Bronchial epithelial cell (primary cell): ENCODE measurements at regions not wholly inside any gene's neighbourhood (a gene's known extent, or its start where the extent isn't known, plus 50 kb on each side); places are given as distances from the start of the nearest gene placed in this dataset.

Experiments
- DNase-seq: peaks from one replicate; pipeline ENCODE4 v3.0.0-alpha.2; 2010; ENCODE audit warnings: low read depth
- FAIRE-seq: peaks from 2 replicates; lab custom pipeline; 2011; peaks lifted over from hg19 to GRCh38; lab: Jason Lieb, UNC
- H3K27me3 ChIP-seq: 2 replicates; pipeline ENCODE4 v1.5.1; 2011; ENCODE audit warnings: low read length; ENCODE audit not compliant: control insufficient read depth, insufficient read depth
- H3K36me3 ChIP-seq: 2 replicates; pipeline ENCODE4 v1.5.1; 2011; ENCODE audit warnings: low read length; ENCODE audit not compliant: control insufficient read depth, insufficient read depth
- H3K4me3 ChIP-seq: 2 replicates; pipeline ENCODE4 v1.5.1; 2011; ENCODE audit warnings: mild to moderate bottlenecking, low read depth, low read length, control low read depth
- CTCF ChIP-seq: IDR thresholded peaks from 2 replicates; pipeline ENCODE4 v1.5.1; 2011; ENCODE audit warnings: mild to moderate bottlenecking, moderate library complexity, low read length, control low read depth, inconsistent platforms; ENCODE audit not compliant: insufficient read depth, severe bottlenecking

- Histone ChIP-seq H3K27me3 (no peaks in the 10 kb centered on the region), H3K36me3 (no peaks in the 10 kb centered on the region), H3K4me3 (no peak overlapping the region)
- no peak for TF ChIP-seq CTCF
- peak; percentile 61 for DNase-seq
- no peak for FAIRE-seq
Observed at GRCh38 chr9:86754581-86755560, 192.4 kb downstream of the GAS1 start.

- Histone ChIP-seq H3K4me3 (no peak overlapping the region), H3K27me3 (no peaks in the 10 kb centered on the region), H3K36me3 (no peaks in the 10 kb centered on the region)
- DNase-seq (no peak), FAIRE-seq (no peak)
- TF ChIP-seq CTCF: no peak
Observed at GRCh38 chr9:86753836-86754235, 193.5 kb downstream of the GAS1 start.

- TF ChIP-seq CTCF: no peak
- DNase-seq: no peak
- Histone ChIP-seq H3K4me3 (no peak overlapping the region), H3K36me3 (no peaks in the 10 kb centered on the region), H3K27me3 (no peaks in the 10 kb centered on the region)
- FAIRE-seq: peak; percentile 47
Observed at GRCh38 chr9:86752733-86753132, 194.6 kb downstream of the GAS1 start.

- Histone ChIP-seq H3K27me3 (no peaks in the 10 kb centered on the region), H3K4me3 (no peak overlapping the region), H3K36me3 (no peaks in the 10 kb centered on the region)
- no peak for FAIRE-seq
- TF ChIP-seq CTCF: no peak
- no peak for DNase-seq
Observed at GRCh38 chr9:86751956-86752355, 195.3 kb downstream of the GAS1 start.

GRCh38 chr9:86751207-86751606, 196.1 kb downstream of the GAS1 start:
- DNase-seq: no peak
- no peaks in the 10 kb centered on the region for H3K27me3 ChIP-seq
- TF ChIP-seq CTCF: no peak
- no peak overlapping the region for H3K4me3 ChIP-seq
- no peaks in the 10 kb centered on the region for H3K36me3 ChIP-seq
- no peak for FAIRE-seq
